ENCODE measurements at regions not wholly inside any gene's neighbourhood (a gene's known extent, or its start where the extent isn't known, plus 50 kb on each side); places are given as distances from the start of the nearest gene placed in this dataset.

- no peak for DNase-seq
Measured at GRCh38 chr4:13944095-13944511, 316.6 kb upstream of the BOD1L1 start.

- no peak for DNase-seq
Measured at GRCh38 chr4:13947921-13948320, 320.4 kb upstream of the BOD1L1 start.

- DNase-seq = no peak
Measured at GRCh38 chr4:13950491-13950890, 323.0 kb upstream of the BOD1L1 start.

GRCh38 chr4:13953083-13953482 is 325.6 kb upstream of the BOD1L1 start:
- DNase-seq = no peak

GRCh38 chr4:13955551-13955950 is 328.0 kb upstream of the BOD1L1 start:
- DNase-seq = no peak

- DNase-seq = no peak
Measured at GRCh38 chr4:13956947-13957346, 329.4 kb upstream of the BOD1L1 start.

GRCh38 chr4:13957871-13958270 is 330.3 kb upstream of the BOD1L1 start:
- DNase-seq = no peak

- DNase-seq = no peak
Measured at GRCh38 chr4:13963601-13964000, 336.1 kb upstream of the BOD1L1 start.

- no peak for DNase-seq
Measured at GRCh38 chr4:13966231-13967195, 339.0 kb upstream of the BOD1L1 start.

GRCh38 chr4:13968723-13969122 is 341.2 kb upstream of the BOD1L1 start:
- no peak for DNase-seq

- DNase-seq = no peak
Measured at GRCh38 chr4:13970349-13970748, 342.8 kb upstream of the BOD1L1 start.

- DNase-seq = no peak
Measured at GRCh38 chr4:13977746-13978145, 350.2 kb upstream of the BOD1L1 start.

- DNase-seq = no peak
Measured at GRCh38 chr4:13980317-13981310, 353.1 kb upstream of the BOD1L1 start.

- DNase-seq = no peak
Measured at GRCh38 chr4:13981499-13981898, 354.0 kb upstream of the BOD1L1 start.

GRCh38 chr4:13982010-13982409 is 354.5 kb upstream of the BOD1L1 start:
- no peak for DNase-seq

- DNase-seq = no peak
Measured at GRCh38 chr4:13983189-13983790, 355.8 kb upstream of the BOD1L1 start.

- no peak for DNase-seq
Measured at GRCh38 chr4:13984991-13985800, 357.7 kb upstream of the BOD1L1 start.

- DNase-seq = no peak
Measured at GRCh38 chr4:13985837-13986236, 358.3 kb upstream of the BOD1L1 start.

GRCh38 chr4:13986548-13986947 is 359.0 kb upstream of the BOD1L1 start:
- no peak for DNase-seq

- DNase-seq = no peak
Measured at GRCh38 chr4:13988353-13989305, 361.1 kb upstream of the BOD1L1 start.

- DNase-seq = no peak
Measured at GRCh38 chr4:13989501-13989900, 362.0 kb upstream of the BOD1L1 start.
